ENCODE measurements at regions not wholly inside any gene's neighbourhood (a gene's known extent, or its start where the extent isn't known, plus 50 kb on each side); places are given as distances from the start of the nearest gene placed in this dataset.

- TF ChIP-seq, protein P1, sequence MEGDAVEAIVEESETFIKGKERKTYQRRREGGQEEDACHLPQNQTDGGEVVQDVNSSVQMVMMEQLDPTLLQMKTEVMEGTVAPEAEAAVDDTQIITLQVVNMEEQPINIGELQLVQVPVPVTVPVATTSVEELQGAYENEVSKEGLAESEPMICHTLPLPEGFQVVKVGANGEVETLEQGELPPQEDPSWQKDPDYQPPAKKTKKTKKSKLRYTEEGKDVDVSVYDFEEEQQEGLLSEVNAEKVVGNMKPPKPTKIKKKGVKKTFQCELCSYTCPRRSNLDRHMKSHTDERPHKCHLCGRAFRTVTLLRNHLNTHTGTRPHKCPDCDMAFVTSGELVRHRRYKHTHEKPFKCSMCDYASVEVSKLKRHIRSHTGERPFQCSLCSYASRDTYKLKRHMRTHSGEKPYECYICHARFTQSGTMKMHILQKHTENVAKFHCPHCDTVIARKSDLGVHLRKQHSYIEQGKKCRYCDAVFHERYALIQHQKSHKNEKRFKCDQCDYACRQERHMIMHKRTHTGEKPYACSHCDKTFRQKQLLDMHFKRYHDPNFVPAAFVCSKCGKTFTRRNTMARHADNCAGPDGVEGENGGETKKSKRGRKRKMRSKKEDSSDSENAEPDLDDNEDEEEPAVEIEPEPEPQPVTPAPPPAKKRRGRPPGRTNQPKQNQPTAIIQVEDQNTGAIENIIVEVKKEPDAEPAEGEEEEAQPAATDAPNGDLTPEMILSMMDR (IDR thresholded peaks at IDR 0.05), result no peak
- no peak for TF ChIP-seq POLR2A (IDR thresholded peaks at IDR 0.05)
- no peak for TF ChIP-seq POLR2AphosphoS5 (IDR thresholded peaks at IDR 0.05)
Observed at GRCh38 chr10:108307250-108307924, 1142.9 kb upstream of the SORCS1 start.
